ENCODE measurements at regions not wholly inside any gene's neighbourhood (a gene's known extent, or its start where the extent isn't known, plus 50 kb on each side); places are given as distances from the start of the nearest gene placed in this dataset.

GRCh38 chr9:119533504-119533903 lies 164.3 kb upstream of the BRINP1 start:
- no peak for TF ChIP-seq CTCF (IDR thresholded peaks at IDR 0.05)
- no peaks in the 10 kb centered on the region for H3K9me3 ChIP-seq
- intact Hi-C loops (cut with DNase I) = no loop called here
- H3K4me1 ChIP-seq = no peaks in the 10 kb centered on the region
- no peak for DNase-seq
- no peak overlapping the region for H3K9ac ChIP-seq (ENCODE audit: low read depth in 2 of 2, low read length in 2 of 2)
- no peaks in the 10 kb centered on the region for H3K36me3 ChIP-seq
- H3K27me3 ChIP-seq = no peaks in the 10 kb centered on the region
- no peak overlapping the region for H3K4me3 ChIP-seq
- H3K27ac ChIP-seq = no peak overlapping the region

GRCh38 chr9:119526698-119527097 lies 157.5 kb upstream of the BRINP1 start:
- Histone ChIP-seq H3K9me3 (no peaks in the 10 kb centered on the region), H3K36me3 (no peaks in the 10 kb centered on the region), H3K9ac (ENCODE audit: low read depth in 2 of 2, low read length in 2 of 2) (no peak overlapping the region), H3K4me1 (no peaks in the 10 kb centered on the region), H3K4me3 (no peak overlapping the region), H3K27me3 (no peaks in the 10 kb centered on the region), H3K27ac (no peak overlapping the region)
- no peak for TF ChIP-seq CTCF (IDR thresholded peaks at IDR 0.05)
- intact Hi-C loops (cut with DNase I) = no loop called here
- no peak for DNase-seq

- no peaks in the 10 kb centered on the region for H3K36me3 ChIP-seq
- no peak overlapping the region for H3K27ac ChIP-seq
- no peaks in the 10 kb centered on the region for H3K4me1 ChIP-seq
- H3K4me3 ChIP-seq = no peak overlapping the region
- H3K9ac ChIP-seq (ENCODE audit: low read depth in 2 of 2, low read length in 2 of 2) = no peak overlapping the region
- no peaks in the 10 kb centered on the region for H3K9me3 ChIP-seq
- no peak for DNase-seq
- TF ChIP-seq CTCF (IDR thresholded peaks at IDR 0.05) = no peak
- H3K27me3 ChIP-seq = no peaks in the 10 kb centered on the region
- intact Hi-C loops (cut with DNase I) = no loop called here
These were observed 154.3 kb upstream of the BRINP1 start for GRCh38 chr9:119523508-119523907.

GRCh38 chr9:119522381-119522780 lies 153.1 kb upstream of the BRINP1 start:
- no peak for DNase-seq
- no peak overlapping the region for H3K9ac ChIP-seq (ENCODE audit: low read depth in 2 of 2, low read length in 2 of 2)
- H3K27me3 ChIP-seq = no peaks in the 10 kb centered on the region
- no peaks in the 10 kb centered on the region for H3K9me3 ChIP-seq
- no peak for TF ChIP-seq CTCF (IDR thresholded peaks at IDR 0.05)
- intact Hi-C loops (cut with DNase I) = no loop called here
- no peaks in the 10 kb centered on the region for H3K4me1 ChIP-seq
- H3K27ac ChIP-seq = no peak overlapping the region
- no peaks in the 10 kb centered on the region for H3K36me3 ChIP-seq
- no peak overlapping the region for H3K4me3 ChIP-seq

GRCh38 chr9:119509291-119509905 lies 140.2 kb upstream of the BRINP1 start:
- H3K9ac ChIP-seq (ENCODE audit: low read depth in 2 of 2, low read length in 2 of 2) = no peak overlapping the region
- no peaks in the 10 kb centered on the region for H3K4me1 ChIP-seq
- no peaks in the 10 kb centered on the region for H3K36me3 ChIP-seq
- no peak for TF ChIP-seq CTCF (IDR thresholded peaks at IDR 0.05)
- H3K4me3 ChIP-seq = no peak overlapping the region
- no peak overlapping the region for H3K27ac ChIP-seq
- H3K9me3 ChIP-seq = no peaks in the 10 kb centered on the region
- H3K27me3 ChIP-seq = no peaks in the 10 kb centered on the region
- DNase-seq = no peak
- intact Hi-C loops (cut with DNase I) = no loop called here
